HG03045 (cell line): ENCODE measurements at regions not wholly inside any gene's neighbourhood (a gene's known extent, or its start where the extent isn't known, plus 50 kb on each side); places are given as distances from the start of the nearest gene placed in this dataset.
A peak's percentile ranks its signal among the peaks of the same experiment; 100 is the strongest.

Experiments used
- ATAC-seq: cut with Tn5 transposase; IDR thresholded peaks from one replicate; pipeline ENCODE4 v1.9.1; 2021; ENCODE audit warnings: mild to moderate bottlenecking, moderate library complexity; ENCODE audit not compliant: unreplicated experiment

DNA sequence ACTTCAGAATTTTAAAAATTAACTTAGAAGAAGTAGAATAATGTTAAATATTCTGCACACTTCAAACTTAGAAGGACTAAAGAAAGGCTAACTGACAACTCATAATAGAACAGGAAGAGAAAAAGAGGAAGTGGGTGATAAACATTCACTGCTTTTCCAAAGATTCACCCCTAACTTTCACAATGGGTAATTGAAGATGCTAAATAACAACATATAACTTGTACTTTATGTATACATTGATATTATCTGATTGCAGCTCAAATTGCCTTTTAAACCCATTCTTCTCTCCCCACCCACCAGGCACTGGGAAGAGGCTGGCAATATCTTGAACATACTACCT, 376.6 kb downstream of the EFNA5 start:
- peak; percentile 68 for ATAC-seq

- ATAC-seq, result peak; percentile 6
Observed at GRCh38 chr5:107293541-107294210, 377.1 kb downstream of the EFNA5 start.

- no peak for ATAC-seq
Observed at GRCh38 chr5:107291866-107292265, 378.9 kb downstream of the EFNA5 start.

GRCh38 chr5:107290780-107291398, 379.8 kb downstream of the EFNA5 start:
- no peak for ATAC-seq

DNA sequence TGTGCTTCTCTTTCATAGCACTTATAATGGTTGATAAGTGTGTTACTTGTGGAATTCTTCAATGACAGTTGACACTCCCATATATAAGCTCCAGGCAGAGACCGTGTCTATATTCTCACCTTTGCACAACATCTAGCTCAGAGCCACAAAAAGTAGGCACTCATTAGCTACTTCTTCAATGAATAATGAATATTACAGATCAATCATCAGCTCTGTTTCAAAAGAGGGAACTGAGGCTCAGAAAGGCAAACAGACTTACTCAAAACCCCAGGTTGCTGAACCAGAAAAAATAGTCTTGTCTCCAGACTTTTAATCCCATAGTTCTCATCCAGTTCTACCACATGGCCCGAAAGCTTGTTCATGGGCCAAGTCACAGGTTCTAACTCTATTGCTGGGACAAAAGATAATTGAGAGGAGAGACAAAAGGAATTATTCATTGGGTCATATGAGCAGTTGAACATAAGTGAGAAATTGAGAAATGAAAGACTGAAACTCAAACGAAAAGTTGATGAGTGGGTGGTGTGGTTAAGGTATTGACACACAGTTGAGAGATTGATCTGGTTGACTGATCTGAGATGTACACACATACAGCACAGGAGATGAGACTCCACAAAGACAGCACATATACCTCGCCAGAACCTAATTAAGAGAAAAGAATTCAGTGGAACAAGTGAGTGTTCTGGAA, 381.6 kb downstream of the EFNA5 start:
- peak; percentile 80 for ATAC-seq

- no peak for ATAC-seq
Observed at GRCh38 chr5:107286447-107287098, 384.2 kb downstream of the EFNA5 start.

GRCh38 chr5:107285772-107286171, 385.0 kb downstream of the EFNA5 start:
- ATAC-seq, result peak; percentile 51

DNA sequence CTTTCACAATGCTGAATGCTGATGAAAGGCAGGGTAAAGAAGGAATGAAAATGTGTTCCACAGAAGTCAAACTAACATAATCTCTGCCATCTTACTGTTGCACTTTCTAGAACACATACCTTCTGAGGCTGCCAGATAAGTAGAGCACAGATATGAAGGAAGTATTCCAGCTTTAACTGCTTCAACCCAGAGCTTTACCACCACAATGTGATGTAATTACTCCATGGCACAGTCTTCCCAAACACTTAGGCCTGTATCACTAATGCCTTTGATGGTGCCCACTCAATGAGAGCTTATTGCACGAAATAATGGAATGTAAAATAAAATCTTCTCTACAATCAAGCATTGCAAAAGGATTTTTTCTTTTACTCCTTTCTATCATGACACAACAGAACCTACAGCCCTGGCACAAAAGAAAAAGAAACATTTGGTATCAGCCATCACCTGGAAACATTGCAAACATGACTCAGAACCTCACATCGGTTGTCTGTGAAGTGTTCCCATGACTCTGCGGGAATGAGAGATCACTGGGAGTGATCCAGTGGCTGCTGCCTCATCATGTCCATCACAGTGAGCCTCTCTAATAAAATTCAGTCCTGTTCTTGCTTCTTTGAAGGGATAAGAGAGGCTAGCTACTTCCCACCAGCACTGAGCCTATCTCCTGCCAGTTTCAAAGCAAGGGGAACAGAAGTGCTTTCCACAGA, 385.8 kb downstream of the EFNA5 start:
- ATAC-seq, result no peak

- no peak for ATAC-seq
Observed at GRCh38 chr5:107282061-107282460, 388.7 kb downstream of the EFNA5 start.

GRCh38 chr5:107278774-107279173, 392.0 kb downstream of the EFNA5 start:
- ATAC-seq, result no peak

DNA sequence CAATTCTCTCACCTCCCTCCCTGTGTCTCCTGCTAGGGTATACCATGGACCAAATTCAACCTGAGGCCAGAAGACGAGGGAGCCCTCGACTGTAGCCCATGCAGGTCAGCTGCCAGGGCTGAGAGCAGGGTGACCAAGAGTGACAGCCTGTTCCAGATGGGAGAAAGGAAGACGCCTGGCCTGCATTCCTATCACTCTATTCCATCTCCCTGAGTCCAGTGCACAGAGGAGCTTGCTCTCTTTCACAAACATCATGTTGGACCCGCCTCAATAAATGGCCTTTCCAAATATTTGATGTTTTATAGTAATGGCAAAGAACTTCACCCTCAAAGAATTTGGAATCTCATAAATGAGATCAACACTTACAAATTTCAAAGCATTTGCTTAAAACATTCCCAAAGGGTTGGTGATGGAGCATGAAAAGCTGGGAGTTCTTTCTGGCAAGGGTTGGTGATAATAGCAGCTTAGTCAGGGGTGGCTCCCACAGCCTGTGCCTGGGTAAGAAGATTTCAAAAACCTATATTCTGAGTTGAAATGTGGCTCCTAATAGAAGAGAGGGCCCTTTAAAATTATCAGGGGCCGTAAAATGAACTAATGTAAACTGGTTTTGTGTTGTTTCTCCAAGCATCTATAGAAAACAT, 393.1 kb downstream of the EFNA5 start:
- no peak for ATAC-seq

GRCh38 chr5:107275333-107275732, 395.4 kb downstream of the EFNA5 start:
- ATAC-seq, result no peak

- ATAC-seq, result no peak
Observed at GRCh38 chr5:107274571-107274970, 396.2 kb downstream of the EFNA5 start.

- ATAC-seq, result no peak
Observed at GRCh38 chr5:107272954-107273353, 397.8 kb downstream of the EFNA5 start.

DNA sequence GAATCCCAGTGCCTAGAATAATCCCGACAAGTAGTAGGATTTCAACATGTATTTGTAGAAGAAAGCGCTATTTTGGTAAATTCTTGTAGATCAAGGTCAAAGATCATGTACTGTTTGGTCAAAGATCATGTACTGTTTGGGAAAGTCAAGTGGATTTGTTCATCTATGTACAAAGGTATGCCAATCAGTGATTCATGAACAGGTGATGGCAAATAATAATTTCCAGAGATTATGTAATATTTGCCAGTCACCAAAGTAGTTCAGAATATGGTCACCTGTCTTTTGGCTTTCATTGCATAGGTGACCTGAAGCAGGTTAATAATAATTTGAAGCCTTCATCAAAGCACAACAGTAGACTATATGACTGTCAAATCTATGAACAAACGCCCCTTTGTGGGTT, 398.2 kb downstream of the EFNA5 start:
- ATAC-seq, result no peak

- ATAC-seq, result no peak
Observed at GRCh38 chr5:107271682-107272350, 398.9 kb downstream of the EFNA5 start.

DNA sequence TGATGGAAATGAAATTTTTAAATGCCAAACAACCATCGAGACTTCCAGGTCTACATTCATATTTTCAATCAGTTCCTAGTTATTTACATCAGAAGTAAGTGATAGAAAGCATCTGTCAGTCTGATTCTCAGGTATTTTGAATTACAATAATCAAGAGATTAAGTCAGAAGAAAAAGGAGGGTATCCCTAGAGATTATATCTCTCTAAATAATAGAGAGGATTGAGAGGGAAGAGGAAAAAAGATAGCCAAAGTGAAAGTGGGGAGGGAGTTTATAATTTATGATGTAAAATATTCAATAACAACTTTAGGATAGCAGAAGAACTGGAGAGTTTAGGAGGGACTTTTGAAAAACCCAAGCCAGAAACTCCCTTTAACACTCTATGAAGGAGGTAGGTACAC, 400.2 kb downstream of the EFNA5 start:
- ATAC-seq, result no peak

GRCh38 chr5:107269678-107270077, 401.1 kb downstream of the EFNA5 start:
- no peak for ATAC-seq

- ATAC-seq, result no peak
Observed at GRCh38 chr5:107269256-107269655, 401.5 kb downstream of the EFNA5 start.

DNA sequence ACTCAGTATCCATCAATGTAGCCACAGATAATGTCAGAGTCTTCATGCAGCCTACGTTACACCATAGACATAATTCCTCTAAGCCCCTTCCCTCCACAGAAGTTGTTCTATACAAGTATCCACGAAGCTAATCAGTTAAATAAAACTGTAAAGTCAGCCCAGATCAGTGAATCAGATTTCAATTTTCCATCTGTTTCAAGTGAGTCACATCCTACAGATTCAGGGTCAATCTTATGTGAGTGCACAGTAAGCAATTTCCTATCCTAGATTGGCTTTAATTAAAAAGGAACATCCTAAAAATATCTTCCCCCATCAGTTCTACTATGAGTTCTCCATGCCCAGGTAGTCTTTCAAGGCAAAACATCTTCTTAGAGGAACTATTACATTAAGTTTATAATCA, 402.5 kb downstream of the EFNA5 start:
- ATAC-seq, result no peak
